ENCODE measurements at regions not wholly inside any gene's neighbourhood (a gene's known extent, or its start where the extent isn't known, plus 50 kb on each side); places are given as distances from the start of the nearest gene placed in this dataset.
"Not testable (repeated sequence)": the region's sequence is repeated elsewhere in the genome, so short reads cannot be mapped to it uniquely, and the experiment has no call there.

DNA sequence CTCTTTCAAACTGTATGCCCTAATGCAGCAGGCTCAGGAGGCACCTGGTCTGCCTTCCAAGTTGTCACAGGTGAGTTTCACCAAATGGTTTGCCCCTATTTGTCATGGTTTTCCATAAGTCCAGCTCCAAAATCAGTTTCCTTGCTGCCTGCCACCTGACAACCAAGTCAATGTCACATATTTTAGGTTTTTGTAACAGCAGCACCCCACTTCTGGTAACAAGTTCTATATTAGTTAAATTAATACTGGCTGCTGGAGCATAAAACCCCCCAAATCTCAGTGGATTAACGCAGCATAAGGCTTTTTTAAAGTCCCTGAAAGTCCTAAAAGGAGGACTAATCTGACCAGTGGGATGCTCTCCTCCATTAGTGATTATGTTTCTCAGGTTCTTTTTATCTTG, 200.7 kb downstream of the RRAGC start:
- DNase-seq: no peak

DNA sequence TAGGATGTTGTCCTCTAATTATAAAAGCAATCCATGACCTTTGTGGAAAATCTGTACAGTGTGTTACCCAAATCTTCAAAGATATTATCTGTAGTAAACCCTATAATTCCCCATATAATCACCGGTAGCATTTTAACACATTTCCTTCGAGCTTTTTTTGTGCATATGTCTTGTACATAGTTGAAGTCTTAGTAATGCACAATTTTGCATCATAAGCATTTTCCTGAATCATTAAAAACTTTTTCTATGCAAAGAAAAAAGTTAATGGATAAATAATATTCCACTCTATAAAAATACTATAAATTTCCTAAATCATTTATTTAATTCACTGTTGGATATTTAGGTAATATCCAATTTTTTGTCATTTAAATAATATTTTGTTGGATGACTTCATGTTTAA, 201.7 kb downstream of the RRAGC start:
- no peak for DNase-seq

DNA sequence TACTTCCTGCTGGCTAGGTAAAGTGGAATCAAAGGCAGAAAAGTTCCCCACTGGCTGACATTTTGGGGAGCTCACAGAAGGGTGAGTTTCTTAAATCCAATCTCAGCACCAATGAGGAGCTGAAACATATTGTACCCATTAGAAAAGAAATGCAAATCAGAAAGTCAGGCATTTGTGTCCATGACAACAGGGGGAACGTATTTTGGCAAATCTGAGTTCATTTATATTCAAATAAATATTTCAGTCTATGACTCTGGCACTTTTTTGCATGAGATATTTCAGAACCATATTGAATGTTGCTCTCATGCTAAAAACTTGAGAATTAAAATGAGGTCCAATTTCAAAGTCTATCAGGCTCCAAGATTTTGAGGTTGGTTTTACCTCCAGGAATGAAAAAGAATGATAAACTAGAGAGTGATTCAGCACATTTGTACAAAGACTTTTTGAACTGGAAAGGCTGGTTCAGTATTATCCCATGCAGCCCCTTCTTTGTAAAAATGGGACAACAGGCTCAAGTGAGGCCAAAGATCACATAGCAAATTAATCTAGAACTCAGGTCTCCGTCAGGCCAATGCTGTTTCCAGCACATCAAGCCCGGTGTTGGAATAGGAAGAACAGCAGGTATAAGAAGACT, 202.2 kb downstream of the RRAGC start:
- no peak for DNase-seq

DNA sequence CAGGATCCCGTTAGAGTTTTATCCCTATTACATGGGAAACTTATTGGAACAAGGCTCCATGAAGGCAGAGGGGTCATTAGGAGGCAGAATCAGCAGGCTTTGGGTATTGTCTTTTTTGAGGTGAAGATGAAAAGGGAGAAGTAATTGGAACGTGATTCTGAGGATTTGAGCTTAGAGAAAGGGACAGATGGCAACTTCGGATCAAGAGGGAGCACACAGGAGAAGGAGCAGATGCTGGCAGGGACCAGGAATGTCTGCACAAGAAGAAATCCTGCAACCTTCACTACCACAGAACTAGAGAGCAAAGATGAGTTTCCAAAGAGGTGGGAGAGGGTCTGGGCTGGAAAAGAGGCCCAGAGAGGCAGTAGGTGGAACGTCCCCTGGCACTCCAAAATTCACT, 202.8 kb downstream of the RRAGC start:
- DNase-seq: no peak

DNA sequence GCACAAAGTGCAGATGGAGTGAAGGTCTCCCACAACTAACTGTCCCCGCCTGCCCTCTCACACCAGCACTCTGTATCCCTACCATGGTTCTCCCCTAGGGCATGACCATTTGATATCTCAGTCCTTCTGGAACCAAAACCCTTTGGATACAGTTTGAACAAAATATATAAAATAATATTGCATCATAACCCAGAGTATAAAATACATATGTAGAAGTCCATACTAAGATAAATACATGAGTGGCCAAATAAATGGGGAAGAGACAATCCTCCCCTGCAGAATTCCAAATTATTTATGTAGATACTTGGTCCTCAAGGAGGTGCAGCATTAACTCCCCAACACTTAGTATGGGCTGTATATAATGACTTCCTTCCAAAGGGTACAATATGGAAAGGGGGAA, 207.4 kb downstream of the RRAGC start:
- no peak for DNase-seq

DNA sequence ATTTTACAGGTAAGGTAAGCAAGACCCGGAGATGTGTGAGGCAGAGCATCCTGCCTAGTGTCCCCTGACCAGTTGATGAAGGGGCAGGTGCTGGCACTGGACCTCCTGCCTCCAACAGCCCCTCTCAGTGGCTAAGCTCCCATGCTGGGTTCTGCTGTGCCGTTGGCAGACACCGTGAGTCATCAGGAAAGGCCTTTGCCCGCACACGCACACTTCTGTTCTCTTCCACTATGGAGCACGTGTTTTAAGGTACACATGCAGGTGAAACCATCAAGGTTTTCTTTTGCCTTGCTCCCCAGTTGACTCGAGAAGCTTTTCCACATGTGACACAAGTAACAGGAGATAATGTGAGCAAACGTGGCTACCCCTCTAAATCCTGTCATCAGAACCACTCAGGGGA, 207.9 kb downstream of the RRAGC start:
- no peak for DNase-seq

DNA sequence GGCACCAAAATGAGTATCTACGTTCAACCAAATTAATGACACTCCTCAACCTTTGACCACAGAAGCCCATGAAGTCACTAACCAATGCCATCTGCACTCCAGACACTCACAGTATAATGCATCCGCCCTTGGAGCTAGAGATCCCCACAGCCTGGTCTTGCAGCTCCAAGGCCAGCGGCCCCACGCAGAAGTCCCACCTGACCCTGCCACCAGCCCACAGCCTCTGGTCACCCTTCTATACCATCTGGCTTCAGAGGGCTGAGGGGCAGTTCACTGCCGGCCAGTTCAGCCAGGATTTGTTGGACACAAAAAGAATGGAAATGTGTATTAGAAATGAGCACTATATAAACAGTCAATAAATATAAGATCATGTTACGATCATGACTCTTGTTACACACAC, 211.2 kb downstream of the RRAGC start:
- no peak for DNase-seq

DNA sequence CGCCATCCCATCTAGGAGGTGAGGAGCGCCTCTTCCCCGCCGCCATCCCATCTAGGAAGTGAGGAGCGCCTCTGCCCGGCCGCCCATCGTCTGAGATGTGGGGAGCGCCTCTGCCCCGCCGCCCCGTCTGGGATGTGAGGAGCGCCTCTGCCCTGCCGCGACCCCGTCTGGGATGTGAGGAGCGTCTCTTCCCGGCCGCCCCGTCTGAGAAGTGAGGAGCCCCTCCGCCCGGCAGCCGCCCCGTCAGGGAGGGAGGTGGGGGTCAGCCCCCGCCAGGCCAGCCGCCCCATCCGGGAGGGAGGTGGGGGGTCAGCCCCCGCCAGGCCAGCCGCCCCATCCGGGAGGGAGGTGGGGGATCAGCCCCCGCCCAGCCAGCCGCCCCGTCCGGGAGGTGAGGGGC, 212.2 kb downstream of the RRAGC start:
- not testable (repeated sequence) for DNase-seq

DNA sequence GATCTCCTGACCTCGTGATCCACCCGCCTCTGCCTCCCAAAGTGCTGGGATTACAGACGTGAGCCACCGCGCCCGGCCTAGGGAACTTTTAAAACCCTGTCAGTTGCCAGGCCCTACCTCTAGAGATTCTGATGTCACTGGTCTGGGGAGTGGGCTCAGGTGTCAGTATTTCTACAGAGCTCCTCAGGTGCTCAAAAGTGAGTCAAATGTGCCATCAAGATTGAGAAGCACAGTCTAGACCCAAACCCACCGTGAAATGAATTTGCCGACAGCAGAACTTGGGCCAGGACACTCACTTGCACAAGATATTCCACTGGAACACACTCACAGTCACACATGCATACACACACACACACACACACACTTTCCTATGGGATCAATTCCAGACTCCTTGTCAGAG, 215.5 kb downstream of the RRAGC start:
- no peak for DNase-seq

DNA sequence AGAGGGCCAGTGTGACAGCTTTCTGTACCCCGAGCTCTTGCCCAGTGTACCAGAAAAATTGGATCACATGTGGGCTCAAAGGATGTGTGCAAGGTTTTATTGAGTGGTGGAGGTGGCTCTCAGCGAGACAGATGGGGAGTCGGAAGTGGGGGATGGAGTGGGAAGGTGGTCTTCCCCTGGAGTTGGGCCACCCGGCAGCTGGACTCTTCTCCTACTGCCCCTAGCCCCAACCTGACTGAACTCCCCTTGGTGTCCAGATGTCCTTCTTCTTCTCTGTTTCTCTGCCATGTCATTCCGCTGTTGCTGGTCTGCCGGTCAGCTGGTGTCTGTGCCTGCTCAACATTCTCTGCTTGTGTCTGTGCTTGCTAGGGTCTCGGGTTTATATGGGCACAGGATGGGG, 217.9 kb downstream of the RRAGC start:
- DNase-seq: no peak

DNA sequence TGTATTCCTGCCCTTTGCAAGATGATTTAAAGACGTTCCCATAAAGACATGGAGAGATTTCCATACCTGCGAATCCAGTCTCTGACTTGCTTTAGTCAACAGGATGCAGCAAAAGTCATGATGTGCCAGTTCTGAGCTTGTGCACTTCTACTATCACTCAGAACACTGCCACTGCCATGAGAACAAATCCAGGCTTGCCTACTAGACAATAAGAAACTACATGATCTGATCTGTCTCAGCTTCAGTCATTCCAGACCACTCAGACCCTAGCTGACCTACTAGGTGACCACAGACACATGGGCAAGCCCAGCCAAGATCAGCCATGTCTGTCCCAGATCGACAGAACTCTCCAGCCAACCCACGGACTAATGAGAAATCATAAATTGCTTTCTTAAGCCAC, 219.2 kb downstream of the RRAGC start:
- no peak for DNase-seq

DNA sequence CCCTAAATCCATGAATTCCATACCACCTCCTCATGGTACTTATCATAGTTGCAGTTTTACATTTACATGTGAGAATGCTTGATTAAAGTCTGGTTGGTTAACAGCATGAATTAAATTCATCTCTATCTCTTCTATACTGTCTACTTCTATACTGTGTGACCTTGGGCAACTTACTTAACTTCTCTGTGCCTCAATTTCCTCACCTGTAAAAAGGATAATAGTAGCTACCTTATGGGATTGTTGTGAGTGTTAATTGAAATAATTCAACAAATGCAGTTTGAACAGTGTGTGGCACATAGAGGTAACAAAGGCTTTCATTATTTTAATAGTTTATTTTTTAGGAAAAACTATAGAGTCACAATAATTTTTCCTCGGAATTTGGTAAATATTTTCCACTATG, 231.3 kb downstream of the RRAGC start:
- no peak for DNase-seq

DNA sequence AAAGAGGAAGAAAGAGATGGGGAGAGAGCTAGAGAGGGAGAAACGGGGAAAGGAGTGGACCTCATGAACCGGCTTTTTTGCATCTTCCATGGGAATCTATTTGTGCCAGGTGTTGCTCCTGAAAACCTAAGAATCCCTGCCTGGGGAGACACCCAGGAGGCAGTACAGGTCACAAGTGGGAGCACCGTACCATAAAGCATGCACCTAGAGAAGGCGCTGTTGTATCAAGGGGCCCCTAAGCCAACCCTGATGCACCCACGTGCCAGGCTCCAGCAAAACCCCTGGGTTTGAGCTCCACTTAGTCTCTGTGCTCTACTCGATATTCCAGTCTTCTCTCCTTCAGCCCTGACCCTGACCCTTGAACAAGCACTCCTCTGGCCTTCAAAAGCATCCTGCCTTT, 233.6 kb downstream of the RRAGC start:
- DNase-seq: no peak

DNA sequence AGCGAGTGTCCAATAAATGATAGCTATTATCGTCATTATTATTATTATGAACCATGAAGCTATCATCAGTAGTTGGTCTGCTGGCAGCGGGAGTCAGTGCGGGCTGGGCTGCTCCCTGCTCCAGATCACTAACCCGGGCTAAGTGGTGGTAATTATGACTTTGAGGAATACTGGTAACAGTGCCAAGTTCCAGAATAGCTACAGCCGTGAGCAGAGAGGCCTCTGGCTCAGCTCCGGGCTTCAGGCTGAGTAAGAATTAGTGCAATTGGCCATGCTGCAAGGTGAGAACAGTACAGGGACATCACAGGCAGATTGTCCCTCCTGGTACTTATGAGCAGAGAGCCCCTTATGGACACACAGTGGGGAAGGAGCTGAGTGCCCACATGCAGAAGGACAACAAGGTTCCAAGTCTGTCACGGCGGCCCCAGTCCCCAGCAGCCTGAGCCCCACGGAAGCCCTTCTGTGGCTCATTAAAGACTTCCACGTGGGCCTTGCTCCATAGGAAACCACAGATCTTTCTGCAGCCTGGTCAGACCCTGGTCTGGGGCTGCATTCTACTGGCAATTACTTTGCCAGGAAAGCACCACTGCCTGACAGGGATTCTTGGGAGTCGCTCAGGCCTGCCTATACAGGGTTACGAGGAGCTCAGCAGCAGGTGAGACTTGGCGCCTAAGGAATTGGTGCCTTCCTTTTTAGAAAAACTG, 235.1 kb downstream of the RRAGC start:
- no peak for DNase-seq

DNA sequence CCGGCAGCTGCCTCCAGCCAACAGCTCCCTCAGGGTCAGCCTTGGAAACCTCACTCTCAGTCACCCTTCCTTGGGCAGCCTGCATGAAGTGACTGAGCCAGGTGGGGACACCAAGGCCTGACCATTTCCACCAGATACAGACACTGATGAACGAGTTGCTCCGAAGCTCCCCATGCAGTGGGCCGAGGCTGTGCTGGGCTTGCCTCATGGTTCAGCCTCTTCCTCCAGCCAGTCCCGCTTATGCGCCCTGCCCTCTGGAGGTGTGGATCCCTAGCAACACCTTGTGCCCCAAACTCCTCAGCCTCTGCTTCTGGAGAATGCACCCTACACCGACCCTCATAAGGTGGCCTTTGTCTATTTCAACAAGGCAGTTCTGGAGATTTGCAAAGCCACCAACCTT, 236.0 kb downstream of the RRAGC start:
- DNase-seq: no peak

DNA sequence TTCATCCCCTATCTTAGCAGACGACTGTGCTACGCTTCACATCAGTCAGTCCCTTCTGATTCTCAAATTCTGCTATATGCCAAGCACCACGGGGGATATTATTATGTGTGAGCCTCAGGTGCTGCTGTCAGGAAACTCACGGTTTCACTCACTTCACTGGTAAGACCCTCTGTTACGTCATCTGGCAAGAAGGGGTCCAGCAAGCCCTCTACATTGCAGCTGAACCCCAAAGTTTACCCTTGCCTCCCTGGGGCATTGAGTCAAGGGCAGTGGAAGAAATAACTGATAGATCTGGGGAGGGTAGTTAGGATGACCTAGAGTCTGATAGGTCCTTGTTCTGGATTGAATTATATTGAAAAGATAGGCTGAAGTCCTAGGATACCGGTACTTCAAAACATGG, 237.4 kb downstream of the RRAGC start:
- no peak for DNase-seq

DNA sequence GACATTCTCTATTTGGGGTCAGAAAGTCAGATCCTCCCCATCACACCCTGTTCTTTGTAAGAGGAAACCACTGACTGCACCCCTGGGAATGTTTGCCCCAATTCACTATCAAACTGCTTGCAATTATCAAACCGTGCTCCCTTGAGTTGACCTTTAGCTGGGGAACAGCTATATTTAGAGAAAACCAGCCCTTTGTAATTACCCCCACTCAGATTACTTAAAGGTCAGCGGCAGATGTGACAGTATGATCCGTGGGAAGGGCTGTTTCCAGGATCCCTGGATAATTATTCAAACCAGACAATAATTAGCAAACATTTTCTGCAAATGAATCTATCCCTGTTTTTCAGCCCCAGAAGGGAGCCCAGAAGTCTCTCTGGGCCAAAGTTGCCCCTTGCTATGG, 242.7 kb downstream of the RRAGC start:
- no peak for DNase-seq

DNA sequence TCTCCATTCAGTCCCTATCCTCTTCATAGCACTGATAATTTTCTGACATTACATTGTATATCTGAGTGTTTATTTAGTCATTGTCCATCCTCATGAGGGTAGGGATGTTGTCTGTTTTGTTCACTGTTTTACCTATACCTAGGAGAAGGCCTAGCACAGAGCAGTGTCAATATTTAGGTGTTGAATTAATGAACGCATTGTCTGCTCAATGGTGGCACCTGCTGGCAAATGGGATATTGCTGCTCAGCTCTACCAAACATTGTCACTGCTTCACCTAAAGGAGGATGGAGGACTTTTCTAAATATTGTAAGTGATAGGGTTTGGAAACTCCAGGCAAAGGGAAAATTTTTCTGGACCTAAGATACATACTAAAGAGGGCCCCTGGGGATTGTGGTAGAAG, 243.9 kb downstream of the RRAGC start:
- no peak for DNase-seq

DNA sequence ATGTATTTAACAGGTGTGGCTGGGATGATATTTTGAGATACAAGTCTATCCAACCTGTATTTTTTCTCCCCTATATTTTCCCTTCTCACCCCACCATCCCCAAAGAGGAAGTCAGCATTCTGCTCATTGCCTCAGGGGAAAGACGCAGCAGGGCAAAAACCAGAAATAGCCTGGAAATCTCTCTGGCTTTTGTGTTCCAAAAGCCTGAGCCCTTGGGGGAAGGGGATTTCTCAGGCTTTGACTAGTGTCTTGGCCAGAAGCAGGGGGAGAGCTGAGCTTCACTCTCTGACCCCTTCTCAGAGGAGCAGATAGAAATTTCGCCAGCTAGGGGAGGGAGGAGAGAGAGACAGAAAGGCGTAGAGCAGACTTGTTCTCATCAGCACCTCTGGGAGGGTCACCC, 244.7 kb downstream of the RRAGC start:
- DNase-seq: no peak

DNA sequence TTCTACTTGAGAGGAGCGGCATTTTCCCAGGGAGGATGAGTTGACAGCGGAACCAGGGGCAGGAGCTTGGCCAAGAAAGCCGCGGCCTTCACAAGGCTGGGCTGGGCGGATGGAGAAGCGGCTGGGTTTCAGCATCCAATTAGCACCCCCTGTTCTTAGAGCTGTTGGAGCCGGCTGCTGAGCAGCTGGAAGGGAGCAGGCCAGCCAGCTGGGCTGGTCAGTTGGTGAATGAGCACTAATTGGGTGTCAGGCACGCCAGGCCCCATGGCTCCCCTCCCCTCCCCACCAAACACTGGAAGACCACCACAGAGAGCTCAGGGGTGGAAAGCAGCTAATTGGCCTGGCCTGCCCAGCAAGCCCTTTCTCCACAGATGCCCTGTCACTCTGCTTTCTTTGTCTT, 245.6 kb downstream of the RRAGC start:
- DNase-seq: no peak

DNA sequence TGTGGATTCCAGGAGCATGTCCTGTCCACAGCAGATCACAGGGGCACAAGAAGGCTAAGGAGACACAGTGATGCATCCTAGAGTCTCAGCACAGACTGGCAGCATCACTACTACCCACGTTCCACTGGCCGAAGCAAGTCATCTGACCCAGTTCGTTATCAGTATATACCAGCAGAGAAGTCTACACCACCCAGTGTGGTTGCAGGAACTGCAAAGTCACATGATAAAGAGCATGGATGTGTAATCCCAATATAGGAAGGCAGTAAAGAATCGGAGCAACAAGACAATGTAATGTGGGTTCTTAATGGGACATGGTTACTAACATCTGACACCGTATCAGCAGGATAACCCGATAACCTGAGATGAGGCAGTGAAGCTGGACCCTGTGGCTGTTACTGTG, 246.6 kb downstream of the RRAGC start:
- DNase-seq: no peak

DNA sequence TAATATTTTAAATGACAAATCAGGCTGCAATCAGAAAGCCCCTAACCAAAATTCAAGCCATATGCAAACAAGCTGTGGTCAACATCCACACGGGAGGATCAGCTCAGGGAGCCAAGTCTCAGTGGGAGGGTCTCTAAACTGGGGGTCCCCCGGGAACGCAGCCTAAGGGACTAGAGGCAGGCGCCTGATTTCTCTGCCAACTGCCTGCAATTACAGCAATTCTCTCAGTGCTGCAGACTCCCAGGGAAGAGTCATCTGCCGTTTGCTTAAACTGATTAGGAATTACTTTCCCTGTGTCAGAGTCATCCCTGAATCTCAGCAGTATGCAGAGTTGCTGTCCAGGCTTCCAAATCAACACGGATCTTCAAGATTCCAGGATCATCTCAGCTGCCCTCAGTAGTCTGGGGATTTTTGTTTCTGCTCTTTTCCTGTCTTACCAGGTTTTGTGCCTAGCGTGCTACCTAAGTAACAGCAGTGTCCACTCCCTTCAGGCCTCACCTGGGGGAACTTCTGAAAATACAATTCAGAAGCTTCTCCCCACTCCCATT, 247.8 kb downstream of the RRAGC start:
- DNase-seq: no peak

DNA sequence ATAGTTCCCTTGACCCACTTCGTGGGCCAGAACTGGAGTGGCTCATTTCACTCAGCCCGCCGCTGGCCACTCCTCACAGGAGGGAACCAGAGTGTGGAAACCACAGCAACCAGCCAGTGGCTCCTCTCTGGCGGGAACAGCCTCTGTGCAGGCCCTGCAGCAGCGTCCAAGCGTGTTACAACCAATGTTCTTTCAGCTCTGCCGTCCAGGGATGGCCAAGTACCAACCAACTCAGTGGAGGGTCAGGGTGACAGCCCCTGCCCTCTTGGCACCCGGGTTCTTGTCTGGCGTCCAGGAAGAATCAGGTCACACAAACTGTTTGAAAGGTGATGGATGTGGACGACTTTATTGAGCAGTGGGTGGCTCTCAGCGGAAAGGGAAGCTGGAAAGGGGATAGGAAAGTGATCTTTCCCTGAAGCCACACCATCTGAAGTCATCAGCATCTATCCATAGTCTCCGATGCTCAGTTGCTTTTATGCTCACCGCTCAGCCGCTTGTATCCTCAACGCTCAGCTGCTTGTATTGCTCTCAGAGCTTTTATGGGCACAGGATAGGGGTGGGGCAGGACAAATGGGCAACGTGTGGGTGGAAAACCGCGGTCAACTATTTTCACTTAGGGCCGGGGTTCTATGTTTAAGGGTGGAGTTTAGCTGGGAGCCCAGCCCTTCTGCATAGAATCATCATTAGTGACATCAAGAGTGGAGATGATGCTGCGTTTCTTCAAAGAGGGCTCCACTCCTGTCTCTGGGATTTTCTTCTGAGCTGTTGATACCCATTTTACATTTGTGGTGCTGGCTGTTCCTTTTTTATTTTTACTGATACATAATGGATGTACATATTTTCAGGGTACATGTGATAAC, 250.2 kb downstream of the RRAGC start:
- DNase-seq: no peak
